Astrocyte of the spinal cord (primary cell): ENCODE measurements at regions not wholly inside any gene's neighbourhood (a gene's known extent, or its start where the extent isn't known, plus 50 kb on each side); places are given as distances from the start of the nearest gene placed in this dataset.

Experiments used
- DNase-seq: peaks from one replicate; pipeline ENCODE4 v3.0.0; 2011; ENCODE audit warnings: low read depth, low spot score
- H3K4me3 ChIP-seq: 2 replicates; pipeline ENCODE4 v1.5.1; 2011; ENCODE audit warnings: low read depth, mild to moderate bottlenecking, low read length, moderate library complexity
- CTCF ChIP-seq: IDR thresholded peaks from 2 replicates; pipeline ENCODE4 v1.5.1; 2012; ENCODE audit warnings: low read depth, mild to moderate bottlenecking, low read length, inconsistent platforms
- in situ Hi-C: cut with HindIII; loops from 2 replicates; pipeline ENCODE4 v1.10.0; 2017; ENCODE audit warnings: low sequenced_read_pairs

- in situ Hi-C loops, result no loop called here
- DNase-seq, result no peak
- H3K4me3 ChIP-seq, result no peak overlapping the region
- no peak for TF ChIP-seq CTCF
Observed at GRCh38 chr18:65049586-65049985, 701.2 kb upstream of the CDH7 start.

GRCh38 chr18:65039578-65039977 is 711.2 kb upstream of the CDH7 start:
- no peak overlapping the region for H3K4me3 ChIP-seq

GRCh38 chr18:65035701-65036100 is 715.1 kb upstream of the CDH7 start:
- TF ChIP-seq CTCF, result no peak
- DNase-seq, result no peak
- H3K4me3 ChIP-seq, result no peak overlapping the region
- in situ Hi-C loops, result no loop called here

More at GRCh38 chr18:65039578-65039977, 711.2 kb upstream of the CDH7 start:
- in situ Hi-C loops, result no loop called here
- DNase-seq, result no peak
- no peak for TF ChIP-seq CTCF

GRCh38 chr18:65025756-65026155 is 725.1 kb upstream of the CDH7 start:
- TF ChIP-seq CTCF, result no peak
- in situ Hi-C loops, result no loop called here
- H3K4me3 ChIP-seq, result no peak overlapping the region
- DNase-seq, result no peak

GRCh38 chr18:65021021-65021420 is 729.8 kb upstream of the CDH7 start:
- DNase-seq, result no peak
- no peak for TF ChIP-seq CTCF
- in situ Hi-C loops, result no loop called here
- no peak overlapping the region for H3K4me3 ChIP-seq

- no peak overlapping the region for H3K4me3 ChIP-seq
- no peak for TF ChIP-seq CTCF
- no peak for DNase-seq
- in situ Hi-C loops, result no loop called here
Observed at GRCh38 chr18:65018184-65018583, 732.6 kb upstream of the CDH7 start.

- DNase-seq, result no peak
Observed at GRCh38 chr18:65017372-65017760, 733.4 kb upstream of the CDH7 start.

More at GRCh38 chr18:65017372-65017760, 733.4 kb upstream of the CDH7 start:
- in situ Hi-C loops, result no loop called here
- H3K4me3 ChIP-seq, result no peak overlapping the region
- TF ChIP-seq CTCF, result no peak
